ENCODE measurements at regions not wholly inside any gene's neighbourhood (a gene's known extent, or its start where the extent isn't known, plus 50 kb on each side); places are given as distances from the start of the nearest gene placed in this dataset.
A peak's percentile ranks its signal among the peaks of the same experiment; 100 is the strongest.

DNA sequence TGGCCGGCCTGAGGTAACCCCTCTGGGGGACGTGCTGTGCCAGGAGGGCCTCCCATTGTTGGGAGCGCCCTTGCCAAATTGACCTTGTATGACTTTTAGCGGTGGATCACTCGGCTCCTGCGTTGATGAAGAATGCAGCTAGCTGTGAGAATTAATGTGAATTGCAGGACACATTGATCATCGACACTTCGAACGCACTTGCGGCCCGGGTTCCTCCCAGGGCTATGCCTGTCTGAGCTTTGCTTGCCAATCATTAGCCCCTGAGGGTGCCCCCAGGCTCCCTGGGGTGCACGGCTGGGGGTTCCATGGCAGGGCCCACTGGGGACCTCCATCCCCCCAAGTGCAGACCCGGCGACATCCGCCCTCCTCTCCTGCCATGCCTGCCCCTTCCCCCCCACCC is 672.4 kb downstream of the TSPY10 start:
- TF ChIP-seq EZH2 (IDR thresholded peaks at IDR 0.05; ENCODE audit: insufficient read depth, low read length) = no peak
- TF ChIP-seq, protein P1, sequence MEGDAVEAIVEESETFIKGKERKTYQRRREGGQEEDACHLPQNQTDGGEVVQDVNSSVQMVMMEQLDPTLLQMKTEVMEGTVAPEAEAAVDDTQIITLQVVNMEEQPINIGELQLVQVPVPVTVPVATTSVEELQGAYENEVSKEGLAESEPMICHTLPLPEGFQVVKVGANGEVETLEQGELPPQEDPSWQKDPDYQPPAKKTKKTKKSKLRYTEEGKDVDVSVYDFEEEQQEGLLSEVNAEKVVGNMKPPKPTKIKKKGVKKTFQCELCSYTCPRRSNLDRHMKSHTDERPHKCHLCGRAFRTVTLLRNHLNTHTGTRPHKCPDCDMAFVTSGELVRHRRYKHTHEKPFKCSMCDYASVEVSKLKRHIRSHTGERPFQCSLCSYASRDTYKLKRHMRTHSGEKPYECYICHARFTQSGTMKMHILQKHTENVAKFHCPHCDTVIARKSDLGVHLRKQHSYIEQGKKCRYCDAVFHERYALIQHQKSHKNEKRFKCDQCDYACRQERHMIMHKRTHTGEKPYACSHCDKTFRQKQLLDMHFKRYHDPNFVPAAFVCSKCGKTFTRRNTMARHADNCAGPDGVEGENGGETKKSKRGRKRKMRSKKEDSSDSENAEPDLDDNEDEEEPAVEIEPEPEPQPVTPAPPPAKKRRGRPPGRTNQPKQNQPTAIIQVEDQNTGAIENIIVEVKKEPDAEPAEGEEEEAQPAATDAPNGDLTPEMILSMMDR (IDR thresholded peaks at IDR 0.05; ENCODE audit: insufficient read depth, low read depth, low read length) = no peak
- H3K9me3 ChIP-seq (ENCODE audit: insufficient read depth, low read depth, low read length) = no peaks in the 10 kb centered on the region
- no peaks in the 10 kb centered on the region for H3K4me1 ChIP-seq (ENCODE audit: insufficient read depth, low read length)
- H3K27me3 ChIP-seq (ENCODE audit: insufficient read depth, low read length) = no peaks in the 10 kb centered on the region
- H3K27ac ChIP-seq (ENCODE audit: low read depth, low read length) = no peak overlapping the region
- H3K79me2 ChIP-seq (ENCODE audit: insufficient read depth, low read length) = no peaks in the 10 kb centered on the region
- Mint-ChIP-seq H3K4me3 (ENCODE audit: unreplicated experiment) (no peak overlapping the region), H3K36me3 (ENCODE audit: low read depth, unreplicated experiment) (no peaks in the 10 kb centered on the region), H3K27ac (ENCODE audit: unreplicated experiment) (no peak overlapping the region), H3K9me3 (ENCODE audit: unreplicated experiment) (peaks cover 3% of the 10 kb centered on the region), H3K27me3 (ENCODE audit: low read depth, unreplicated experiment) (no peaks in the 10 kb centered on the region), H3K4me1 (ENCODE audit: low read depth, unreplicated experiment) (no peaks in the 10 kb centered on the region)
- no peak overlapping the region for H3K9ac ChIP-seq (ENCODE audit: low read length)
- no peaks in the 10 kb centered on the region for H3K36me3 ChIP-seq (ENCODE audit: insufficient read depth, low read length)
- DNase-seq (ENCODE audit: low read depth) = peak; percentile 0
- peak; percentile 100 for FAIRE-seq
- H3K4me3 ChIP-seq (ENCODE audit: insufficient read depth, low read depth, low read length) = no peak overlapping the region
- no peak overlapping the region for H3K4me2 ChIP-seq (ENCODE audit: low read length)
- no peak overlapping the region for H2AFZ ChIP-seq (ENCODE audit: low read depth, low read length)
- H4K20me1 ChIP-seq (ENCODE audit: insufficient read depth, low read length) = no peaks in the 10 kb centered on the region
